ENCODE measurements at regions not wholly inside any gene's neighbourhood (a gene's known extent, or its start where the extent isn't known, plus 50 kb on each side); places are given as distances from the start of the nearest gene placed in this dataset.

DNA sequence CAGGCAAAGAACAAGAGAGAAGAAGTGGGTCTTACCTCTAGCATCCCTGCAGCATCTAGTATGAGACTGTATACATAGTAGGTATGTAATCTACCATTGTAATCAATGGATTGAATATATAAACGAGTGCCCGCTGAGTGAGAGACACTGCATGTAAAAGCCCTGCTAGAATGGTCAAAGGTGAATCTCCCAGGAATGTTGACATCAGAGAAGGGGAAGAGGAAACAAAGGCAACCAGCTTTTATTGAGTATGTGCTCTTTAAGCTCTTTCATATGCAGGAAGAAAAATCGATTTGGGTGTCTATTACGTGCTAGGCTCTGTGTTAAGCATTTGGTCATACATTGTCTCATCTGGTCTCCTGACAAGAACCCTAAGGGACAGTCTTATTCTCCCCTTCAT is 91.9 kb upstream of the KLHL13 start:
- POLR2A ChIA-PET (ENCODE audit: low non-redundant PET): no interaction called here
- H3K27ac ChIP-seq: no peak overlapping the region
- no peak for DNase-seq (ENCODE audit: low spot score)
- TF ChIP-seq, protein P1, sequence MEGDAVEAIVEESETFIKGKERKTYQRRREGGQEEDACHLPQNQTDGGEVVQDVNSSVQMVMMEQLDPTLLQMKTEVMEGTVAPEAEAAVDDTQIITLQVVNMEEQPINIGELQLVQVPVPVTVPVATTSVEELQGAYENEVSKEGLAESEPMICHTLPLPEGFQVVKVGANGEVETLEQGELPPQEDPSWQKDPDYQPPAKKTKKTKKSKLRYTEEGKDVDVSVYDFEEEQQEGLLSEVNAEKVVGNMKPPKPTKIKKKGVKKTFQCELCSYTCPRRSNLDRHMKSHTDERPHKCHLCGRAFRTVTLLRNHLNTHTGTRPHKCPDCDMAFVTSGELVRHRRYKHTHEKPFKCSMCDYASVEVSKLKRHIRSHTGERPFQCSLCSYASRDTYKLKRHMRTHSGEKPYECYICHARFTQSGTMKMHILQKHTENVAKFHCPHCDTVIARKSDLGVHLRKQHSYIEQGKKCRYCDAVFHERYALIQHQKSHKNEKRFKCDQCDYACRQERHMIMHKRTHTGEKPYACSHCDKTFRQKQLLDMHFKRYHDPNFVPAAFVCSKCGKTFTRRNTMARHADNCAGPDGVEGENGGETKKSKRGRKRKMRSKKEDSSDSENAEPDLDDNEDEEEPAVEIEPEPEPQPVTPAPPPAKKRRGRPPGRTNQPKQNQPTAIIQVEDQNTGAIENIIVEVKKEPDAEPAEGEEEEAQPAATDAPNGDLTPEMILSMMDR (conservative IDR thresholded peaks at IDR 0.05; ENCODE audit: low read depth): no peak
- CTCF ChIA-PET: no interaction called here

GRCh38 chrX:118211891-118212816 is 95.5 kb upstream of the KLHL13 start:
- POLR2A ChIA-PET (ENCODE audit: low non-redundant PET): no interaction called here

GRCh38 chrX:118212817-118213183 is 96.2 kb upstream of the KLHL13 start:
- H3K27ac ChIP-seq: no peak overlapping the region
- DNase-seq (ENCODE audit: low spot score): no peak
- ChIA-PET CTCF (no interaction called here), POLR2A (ENCODE audit: low non-redundant PET) (no interaction called here)
- TF ChIP-seq, protein P1 (conservative IDR thresholded peaks at IDR 0.05; ENCODE audit: low read depth): no peak

More at GRCh38 chrX:118211891-118212816, 95.5 kb upstream of the KLHL13 start:
- DNase-seq (ENCODE audit: low spot score): no peak
- CTCF ChIA-PET: no interaction called here
- TF ChIP-seq, protein P1 (conservative IDR thresholded peaks at IDR 0.05; ENCODE audit: low read depth): no peak
- H3K27ac ChIP-seq: no peak overlapping the region

DNA sequence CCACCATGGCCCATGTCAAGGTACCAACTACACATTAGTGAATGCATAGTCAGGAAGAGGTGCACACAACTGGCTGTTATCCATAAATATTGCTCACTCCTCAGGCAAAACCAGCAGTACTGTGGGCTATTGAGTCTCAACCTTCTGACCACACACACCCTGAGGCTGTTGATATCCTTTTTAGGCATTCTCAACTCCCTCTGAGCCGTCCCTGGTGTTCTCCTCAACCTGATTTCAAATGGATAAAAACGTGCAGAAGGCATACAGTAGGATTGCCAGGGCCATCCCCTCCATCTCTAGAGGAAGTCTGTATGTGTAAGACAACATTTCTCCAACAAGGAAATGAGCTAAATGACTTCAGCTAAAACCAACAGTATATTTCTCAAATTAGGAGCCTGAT is 98.7 kb upstream of the KLHL13 start:
- DNase-seq (ENCODE audit: low spot score): no peak
- H3K27ac ChIP-seq: no peak overlapping the region
- POLR2A ChIA-PET (ENCODE audit: low non-redundant PET): no interaction called here
- CTCF ChIA-PET: no interaction called here
- TF ChIP-seq, protein P1 (conservative IDR thresholded peaks at IDR 0.05; ENCODE audit: low read depth): no peak

DNA sequence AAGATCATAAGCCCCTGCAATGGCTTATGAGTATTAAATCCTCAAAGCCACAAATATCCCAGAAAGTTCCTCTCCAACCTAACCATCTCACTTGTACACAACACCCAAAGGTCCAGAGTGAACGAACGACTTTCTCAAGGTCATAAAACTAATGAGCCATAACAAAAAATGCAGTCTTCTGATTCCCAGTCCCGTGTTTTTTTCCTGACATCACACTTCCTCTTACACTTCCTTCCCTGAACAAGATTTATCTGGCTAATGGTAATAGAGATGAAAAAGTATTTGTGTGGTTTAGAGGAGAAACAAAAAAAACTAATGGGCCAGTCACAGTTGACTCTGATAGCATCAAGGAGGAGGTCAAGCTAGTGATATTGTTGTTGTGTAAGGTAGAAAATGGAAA is 99.5 kb upstream of the KLHL13 start:
- POLR2A ChIA-PET (ENCODE audit: low non-redundant PET): no interaction called here
- CTCF ChIA-PET: no interaction called here

GRCh38 chrX:118216509-118216908 is 99.9 kb upstream of the KLHL13 start:
- ChIA-PET CTCF (no interaction called here), POLR2A (ENCODE audit: low non-redundant PET) (no interaction called here)
- TF ChIP-seq, protein P1 (conservative IDR thresholded peaks at IDR 0.05; ENCODE audit: low read depth): no peak
- no peak overlapping the region for H3K27ac ChIP-seq
- no peak for DNase-seq (ENCODE audit: low spot score)

More for the DNA sequence above, 99.5 kb upstream of the KLHL13 start:
- H3K27ac ChIP-seq: no peak overlapping the region
- DNase-seq (ENCODE audit: low spot score): no peak
- TF ChIP-seq, protein P1 (conservative IDR thresholded peaks at IDR 0.05; ENCODE audit: low read depth): no peak

Data from RWPE1 (cell line).